ENCODE measurements at regions not wholly inside any gene's neighbourhood (a gene's known extent, or its start where the extent isn't known, plus 50 kb on each side); places are given as distances from the start of the nearest gene placed in this dataset.
A peak's percentile ranks its signal among the peaks of the same experiment; 100 is the strongest.
"Not testable (repeated sequence)": the region's sequence is repeated elsewhere in the genome, so short reads cannot be mapped to it uniquely, and the experiment has no call there.

GRCh38 chr1:222187566-222188332 is 360.2 kb downstream of the HHIPL2 start:
- DNase-seq (ENCODE audit: low spot score) = no peak
- TF ChIP-seq, protein P1, sequence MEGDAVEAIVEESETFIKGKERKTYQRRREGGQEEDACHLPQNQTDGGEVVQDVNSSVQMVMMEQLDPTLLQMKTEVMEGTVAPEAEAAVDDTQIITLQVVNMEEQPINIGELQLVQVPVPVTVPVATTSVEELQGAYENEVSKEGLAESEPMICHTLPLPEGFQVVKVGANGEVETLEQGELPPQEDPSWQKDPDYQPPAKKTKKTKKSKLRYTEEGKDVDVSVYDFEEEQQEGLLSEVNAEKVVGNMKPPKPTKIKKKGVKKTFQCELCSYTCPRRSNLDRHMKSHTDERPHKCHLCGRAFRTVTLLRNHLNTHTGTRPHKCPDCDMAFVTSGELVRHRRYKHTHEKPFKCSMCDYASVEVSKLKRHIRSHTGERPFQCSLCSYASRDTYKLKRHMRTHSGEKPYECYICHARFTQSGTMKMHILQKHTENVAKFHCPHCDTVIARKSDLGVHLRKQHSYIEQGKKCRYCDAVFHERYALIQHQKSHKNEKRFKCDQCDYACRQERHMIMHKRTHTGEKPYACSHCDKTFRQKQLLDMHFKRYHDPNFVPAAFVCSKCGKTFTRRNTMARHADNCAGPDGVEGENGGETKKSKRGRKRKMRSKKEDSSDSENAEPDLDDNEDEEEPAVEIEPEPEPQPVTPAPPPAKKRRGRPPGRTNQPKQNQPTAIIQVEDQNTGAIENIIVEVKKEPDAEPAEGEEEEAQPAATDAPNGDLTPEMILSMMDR (IDR thresholded peaks at IDR 0.05; ENCODE audit: extremely low read depth, missing control alignments) = no peak

GRCh38 chr1:222182641-222183040 is 365.3 kb downstream of the HHIPL2 start:
- no peak for DNase-seq (ENCODE audit: low spot score)
- TF ChIP-seq, protein P1 (IDR thresholded peaks at IDR 0.05; ENCODE audit: extremely low read depth, missing control alignments) = no peak

DNA sequence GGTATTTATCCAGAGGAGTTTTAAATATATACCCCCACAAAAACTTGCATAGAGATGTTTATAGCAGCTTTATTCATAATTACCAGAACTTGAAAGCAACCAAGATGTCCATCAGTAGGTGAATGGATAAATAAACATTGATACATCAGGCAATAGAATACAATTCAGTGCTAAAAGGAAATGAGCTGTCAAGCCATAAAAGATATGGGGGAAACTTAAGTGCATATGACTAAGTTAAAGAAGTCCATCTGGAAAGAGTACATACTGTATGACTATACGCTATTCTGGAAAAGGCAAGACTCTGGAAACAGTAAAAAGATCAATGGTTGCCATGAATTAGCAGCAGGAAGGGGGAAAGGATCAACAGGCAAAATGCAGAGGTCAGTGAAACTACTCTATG is 366.7 kb downstream of the HHIPL2 start:
- TF ChIP-seq, protein P1 (IDR thresholded peaks at IDR 0.05; ENCODE audit: extremely low read depth, missing control alignments) = no peak

GRCh38 chr1:222177496-222177895 is 370.4 kb downstream of the HHIPL2 start:
- DNase-seq (ENCODE audit: low spot score) = not testable (repeated sequence)

More for the DNA sequence above, 366.7 kb downstream of the HHIPL2 start:
- DNase-seq (ENCODE audit: low spot score) = no peak

- TF ChIP-seq, protein P1 (IDR thresholded peaks at IDR 0.05; ENCODE audit: extremely low read depth, missing control alignments) = no peak
- peak; percentile 36 for DNase-seq (ENCODE audit: low spot score)
Measured at GRCh38 chr1:222171005-222171404, 376.9 kb downstream of the HHIPL2 start.

DNA sequence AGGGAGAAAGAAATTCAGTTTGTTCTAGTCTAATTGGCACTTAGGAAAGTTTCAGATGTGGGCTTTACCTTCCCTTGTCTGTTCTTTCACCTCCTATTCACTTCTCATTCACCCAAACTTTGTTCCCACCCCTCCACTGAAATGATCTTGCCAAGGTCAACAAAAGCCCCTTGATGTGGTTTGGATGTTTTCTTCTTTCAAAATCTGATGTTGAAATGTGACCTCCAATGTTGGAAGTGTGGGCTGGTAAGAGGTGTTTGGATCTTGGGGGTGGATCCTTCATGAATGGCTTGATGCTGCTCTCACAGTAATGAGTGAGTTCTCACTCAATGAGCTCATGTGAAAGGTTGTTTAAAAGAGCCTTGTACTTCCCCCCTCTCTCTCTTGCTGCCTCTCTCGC is 379.3 kb downstream of the HHIPL2 start:
- DNase-seq (ENCODE audit: low spot score) = no peak
- TF ChIP-seq, protein P1 (IDR thresholded peaks at IDR 0.05; ENCODE audit: extremely low read depth, missing control alignments) = no peak

- no peak for DNase-seq (ENCODE audit: low spot score)
- TF ChIP-seq, protein P1 (IDR thresholded peaks at IDR 0.05; ENCODE audit: extremely low read depth, missing control alignments) = no peak
Measured at GRCh38 chr1:222167896-222168295, 380.0 kb downstream of the HHIPL2 start.

GRCh38 chr1:222167111-222167510 is 380.8 kb downstream of the HHIPL2 start:
- TF ChIP-seq, protein P1 (IDR thresholded peaks at IDR 0.05; ENCODE audit: extremely low read depth, missing control alignments) = peak; percentile 73
- DNase-seq (ENCODE audit: low spot score) = peak; percentile 27

Measured in GM20000 (cell line).